ENCODE measurements at regions not wholly inside any gene's neighbourhood (a gene's known extent, or its start where the extent isn't known, plus 50 kb on each side); places are given as distances from the start of the nearest gene placed in this dataset.

DNA sequence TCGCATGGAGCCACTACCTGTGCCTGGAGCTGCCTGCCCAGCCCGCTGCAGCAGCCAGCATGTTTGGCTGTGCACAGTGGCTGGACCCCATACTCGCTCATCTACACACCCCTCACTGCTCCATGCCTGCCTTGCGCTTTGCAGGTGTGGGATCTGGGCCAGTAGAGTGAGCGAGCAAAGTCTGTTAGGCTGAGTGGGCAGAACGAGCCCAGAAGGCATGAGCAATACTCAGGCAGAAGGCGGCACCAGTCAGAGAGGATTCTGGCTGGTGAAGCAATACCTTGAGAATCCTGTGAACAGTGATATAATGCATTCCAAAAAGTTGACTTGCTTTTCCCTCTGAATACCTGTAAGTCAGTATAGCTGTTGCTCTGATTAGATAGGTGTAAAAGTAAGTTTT lies 816.4 kb downstream of the KCNT2 start:
- Histone ChIP-seq H3K27ac (ENCODE audit: low read depth, low read length) (no peak overlapping the region), H3K4me3 (ENCODE audit: low read length) (no peak overlapping the region), H3K27me3 (ENCODE audit: control insufficient read depth, insufficient read depth, low read length, poor library complexity, severe bottlenecking) (no peaks in the 10 kb centered on the region), H3K36me3 (ENCODE audit: control insufficient read depth, insufficient read depth, low read length) (no peaks in the 10 kb centered on the region), H3K9me3 (ENCODE audit: control insufficient read depth, low read length) (peaks cover 6% of the 10 kb centered on the region), H3K4me1 (ENCODE audit: control insufficient read depth, insufficient read depth, low read length) (no peaks in the 10 kb centered on the region), H3K9ac (ENCODE audit: extremely low read depth, low read length, poor library complexity, severe bottlenecking) (no peak overlapping the region)
- WGBS, 2 experiments (ENCODE audit: insufficient coverage in 1 of 2, insufficient read length in 1 of 2): 89 to 97% methylated on average over 4 to 7 of the region's 7 CpGs
- Mint-ChIP-seq H3K27ac (no peak overlapping the region), H3K27me3 (ENCODE audit: insufficient read depth) (no peaks in the 10 kb centered on the region), H3K36me3 (ENCODE audit: low read depth) (no peaks in the 10 kb centered on the region), H3K4me1 (no peaks in the 10 kb centered on the region), H3K9me3 (peaks cover 3% of the 10 kb centered on the region), H3K4me3 (no peak overlapping the region)
- no peak for DNase-seq
- TF ChIP-seq, protein P1, sequence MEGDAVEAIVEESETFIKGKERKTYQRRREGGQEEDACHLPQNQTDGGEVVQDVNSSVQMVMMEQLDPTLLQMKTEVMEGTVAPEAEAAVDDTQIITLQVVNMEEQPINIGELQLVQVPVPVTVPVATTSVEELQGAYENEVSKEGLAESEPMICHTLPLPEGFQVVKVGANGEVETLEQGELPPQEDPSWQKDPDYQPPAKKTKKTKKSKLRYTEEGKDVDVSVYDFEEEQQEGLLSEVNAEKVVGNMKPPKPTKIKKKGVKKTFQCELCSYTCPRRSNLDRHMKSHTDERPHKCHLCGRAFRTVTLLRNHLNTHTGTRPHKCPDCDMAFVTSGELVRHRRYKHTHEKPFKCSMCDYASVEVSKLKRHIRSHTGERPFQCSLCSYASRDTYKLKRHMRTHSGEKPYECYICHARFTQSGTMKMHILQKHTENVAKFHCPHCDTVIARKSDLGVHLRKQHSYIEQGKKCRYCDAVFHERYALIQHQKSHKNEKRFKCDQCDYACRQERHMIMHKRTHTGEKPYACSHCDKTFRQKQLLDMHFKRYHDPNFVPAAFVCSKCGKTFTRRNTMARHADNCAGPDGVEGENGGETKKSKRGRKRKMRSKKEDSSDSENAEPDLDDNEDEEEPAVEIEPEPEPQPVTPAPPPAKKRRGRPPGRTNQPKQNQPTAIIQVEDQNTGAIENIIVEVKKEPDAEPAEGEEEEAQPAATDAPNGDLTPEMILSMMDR (conservative IDR thresholded peaks at IDR 0.05): no peak

DNA sequence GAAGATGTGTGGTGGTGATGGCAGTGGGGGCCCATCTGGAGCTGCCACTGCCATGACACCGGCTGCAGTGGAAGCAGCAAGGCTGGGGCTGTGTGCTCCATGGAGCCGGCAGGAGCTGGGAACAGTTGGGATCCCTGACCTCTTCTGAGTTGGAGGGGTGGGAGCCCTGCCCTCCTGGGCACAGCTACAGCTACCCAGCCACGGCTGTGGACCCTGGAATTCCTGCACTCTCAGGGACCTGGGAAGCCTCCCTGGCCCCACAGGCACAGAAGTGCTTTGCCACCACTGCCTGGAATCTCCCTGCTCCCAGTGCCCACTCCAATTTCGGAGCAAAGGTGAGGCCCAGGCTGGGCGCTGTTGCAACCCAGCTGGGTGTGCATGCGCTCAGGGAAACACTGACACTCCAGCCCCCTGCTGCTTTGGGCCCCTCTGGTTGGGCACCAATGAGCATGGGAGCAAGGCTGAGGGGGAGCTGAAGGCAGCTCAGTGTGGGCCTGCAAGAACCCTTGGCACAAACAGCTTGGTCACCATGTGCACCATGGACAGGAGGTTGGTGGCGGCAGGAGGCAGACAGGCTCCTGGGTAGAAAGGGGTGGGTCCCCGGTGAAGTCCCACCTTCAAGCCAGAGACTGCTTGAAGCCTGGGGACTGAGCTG lies 817.6 kb downstream of the KCNT2 start:
- TF ChIP-seq, protein P1 (conservative IDR thresholded peaks at IDR 0.05): no peak
- Mint-ChIP-seq H3K27ac (no peak overlapping the region), H3K4me3 (no peak overlapping the region), H3K36me3 (ENCODE audit: low read depth) (no peaks in the 10 kb centered on the region), H3K27me3 (ENCODE audit: insufficient read depth) (no peaks in the 10 kb centered on the region), H3K9me3 (peaks cover 3% of the 10 kb centered on the region), H3K4me1 (no peaks in the 10 kb centered on the region)
- Histone ChIP-seq H3K36me3 (ENCODE audit: control insufficient read depth, insufficient read depth, low read length) (no peaks in the 10 kb centered on the region), H3K27me3 (ENCODE audit: control insufficient read depth, insufficient read depth, low read length, poor library complexity, severe bottlenecking) (no peaks in the 10 kb centered on the region), H3K9me3 (ENCODE audit: control insufficient read depth, low read length) (peaks cover 6% of the 10 kb centered on the region), H3K9ac (ENCODE audit: extremely low read depth, low read length, poor library complexity, severe bottlenecking) (no peak overlapping the region), H3K4me1 (ENCODE audit: control insufficient read depth, insufficient read depth, low read length) (no peaks in the 10 kb centered on the region), H3K4me3 (ENCODE audit: low read length) (no peak overlapping the region), H3K27ac (ENCODE audit: low read depth, low read length) (no peak overlapping the region)
- WGBS, 2 experiments (ENCODE audit: insufficient coverage in 1 of 2, insufficient read length in 1 of 2): 93 to 94% methylated on average over 8 of the region's 8 CpGs
- no peak for DNase-seq

DNA sequence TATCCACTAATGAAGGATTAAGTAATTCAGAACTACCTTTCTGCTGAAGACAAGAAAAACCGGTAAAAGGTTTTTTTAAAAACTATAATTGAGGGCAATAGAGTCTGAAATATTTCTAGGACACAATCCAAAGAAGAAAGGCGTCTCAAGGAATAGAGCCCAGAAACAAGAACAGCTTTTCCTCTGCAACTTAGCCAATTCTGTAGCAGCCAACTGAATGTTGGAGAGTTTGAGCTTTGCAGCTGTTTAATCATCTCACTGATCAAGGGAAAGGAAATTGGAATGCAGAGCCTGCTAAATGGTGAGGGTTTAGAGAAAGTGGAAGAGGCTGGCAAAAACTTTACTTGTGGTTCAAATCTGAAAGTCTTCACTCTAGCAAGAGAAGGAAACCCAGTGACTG lies 818.9 kb downstream of the KCNT2 start:
- Histone ChIP-seq H3K4me3 (ENCODE audit: low read length) (no peak overlapping the region), H3K4me1 (ENCODE audit: control insufficient read depth, insufficient read depth, low read length) (no peaks in the 10 kb centered on the region), H3K9ac (ENCODE audit: extremely low read depth, low read length, poor library complexity, severe bottlenecking) (no peak overlapping the region), H3K27me3 (ENCODE audit: control insufficient read depth, insufficient read depth, low read length, poor library complexity, severe bottlenecking) (no peaks in the 10 kb centered on the region), H3K9me3 (ENCODE audit: control insufficient read depth, low read length) (peaks cover 6% of the 10 kb centered on the region), H3K27ac (ENCODE audit: low read depth, low read length) (no peak overlapping the region), H3K36me3 (ENCODE audit: control insufficient read depth, insufficient read depth, low read length) (no peaks in the 10 kb centered on the region)
- H3K4me3 Mint-ChIP-seq: no peak overlapping the region
- no peaks in the 10 kb centered on the region for H3K4me1 Mint-ChIP-seq
- peaks cover 3% of the 10 kb centered on the region for H3K9me3 Mint-ChIP-seq
- DNase-seq: no peak
- H3K27me3 Mint-ChIP-seq (ENCODE audit: insufficient read depth): no peaks in the 10 kb centered on the region
- TF ChIP-seq, protein P1 (conservative IDR thresholded peaks at IDR 0.05): no peak
- 90 to 100% methylated on average over 2 of the region's 2 CpGs for WGBS, 2 experiments (ENCODE audit: insufficient coverage in 1 of 2, insufficient read length in 1 of 2)
- no peaks in the 10 kb centered on the region for H3K36me3 Mint-ChIP-seq (ENCODE audit: low read depth)
- H3K27ac Mint-ChIP-seq: no peak overlapping the region
